ENCODE measurements at regions not wholly inside any gene's neighbourhood (a gene's known extent, or its start where the extent isn't known, plus 50 kb on each side); places are given as distances from the start of the nearest gene placed in this dataset.
"Not testable (repeated sequence)": the region's sequence is repeated elsewhere in the genome, so short reads cannot be mapped to it uniquely, and the experiment has no call there.

- not testable (repeated sequence) for DNase-seq
Observed at GRCh38 chr21:14008006-14008405, 202.7 kb downstream of the LIPI start.

GRCh38 chr21:14006144-14006543, 204.6 kb downstream of the LIPI start:
- not testable (repeated sequence) for DNase-seq

GRCh38 chr21:13986996-13987958, 223.5 kb downstream of the LIPI start:
- not testable (repeated sequence) for DNase-seq

- DNase-seq = not testable (repeated sequence)
Observed at GRCh38 chr21:13985865-13986863, 224.6 kb downstream of the LIPI start.

- DNase-seq = not testable (repeated sequence)
Observed at GRCh38 chr21:13985137-13985864, 225.5 kb downstream of the LIPI start.

GRCh38 chr21:13984728-13985127, 226.0 kb downstream of the LIPI start:
- not testable (repeated sequence) for DNase-seq

GRCh38 chr21:13981176-13982087, 229.3 kb downstream of the LIPI start:
- not testable (repeated sequence) for DNase-seq

GRCh38 chr21:13980115-13980662, 230.6 kb downstream of the LIPI start:
- not testable (repeated sequence) for DNase-seq

- not testable (repeated sequence) for DNase-seq
Observed at GRCh38 chr21:13979608-13980007, 231.1 kb downstream of the LIPI start.

GRCh38 chr21:13974582-13974981, 236.2 kb downstream of the LIPI start:
- DNase-seq = not testable (repeated sequence)

- not testable (repeated sequence) for DNase-seq
Observed at GRCh38 chr21:13969853-13970252, 240.9 kb downstream of the LIPI start.

- not testable (repeated sequence) for DNase-seq
Observed at GRCh38 chr21:13969002-13969401, 241.8 kb downstream of the LIPI start.

- DNase-seq = not testable (repeated sequence)
Observed at GRCh38 chr21:13963259-13963658, 247.5 kb downstream of the LIPI start.

- DNase-seq = no peak
Observed at GRCh38 chr21:13937236-13937635, 273.5 kb downstream of the LIPI start.

GRCh38 chr21:13936033-13936937, 274.5 kb downstream of the LIPI start:
- not testable (repeated sequence) for DNase-seq

GRCh38 chr21:13935396-13936032, 275.2 kb downstream of the LIPI start:
- DNase-seq = not testable (repeated sequence)

GRCh38 chr21:13934887-13935342, 275.8 kb downstream of the LIPI start:
- not testable (repeated sequence) for DNase-seq

GRCh38 chr21:13923175-13923574, 287.6 kb downstream of the LIPI start:
- not testable (repeated sequence) for DNase-seq

- not testable (repeated sequence) for DNase-seq
Observed at GRCh38 chr21:13921455-13921854, 289.3 kb downstream of the LIPI start.
